ENCODE measurements at regions not wholly inside any gene's neighbourhood (a gene's known extent, or its start where the extent isn't known, plus 50 kb on each side); places are given as distances from the start of the nearest gene placed in this dataset.
"Not testable (repeated sequence)": the region's sequence is repeated elsewhere in the genome, so short reads cannot be mapped to it uniquely, and the experiment has no call there.

- Mint-ChIP-seq H3K9me3 (no peaks in the 10 kb centered on the region), H3K27me3 (peaks cover 46% of the 10 kb centered on the region), H3K4me1 (ENCODE audit: unreplicated experiment) (no peaks in the 10 kb centered on the region), H3K36me3 (no peaks in the 10 kb centered on the region), H3K4me3 (no peak overlapping the region), H3K27ac (no peak overlapping the region)
- DNase-seq (ENCODE audit: extremely low spot score, unreplicated experiment): no peak
- no peak for TF ChIP-seq CTCF (conservative IDR thresholded peaks at IDR 0.05)
These were observed 124.8 kb upstream of the PRKCQ start for GRCh38 chr10:6704896-6705295.

- H3K4me3 Mint-ChIP-seq; H3K4me1 Mint-ChIP-seq (ENCODE audit: unreplicated experiment); DNase-seq (ENCODE audit: extremely low spot score, unreplicated experiment); H3K27ac Mint-ChIP-seq; H3K36me3 Mint-ChIP-seq; H3K9me3 Mint-ChIP-seq: not testable (repeated sequence)
- peaks cover 38% of the 10 kb centered on the region for H3K27me3 Mint-ChIP-seq
These were observed 122.8 kb upstream of the PRKCQ start for GRCh38 chr10:6702833-6703232.

DNA sequence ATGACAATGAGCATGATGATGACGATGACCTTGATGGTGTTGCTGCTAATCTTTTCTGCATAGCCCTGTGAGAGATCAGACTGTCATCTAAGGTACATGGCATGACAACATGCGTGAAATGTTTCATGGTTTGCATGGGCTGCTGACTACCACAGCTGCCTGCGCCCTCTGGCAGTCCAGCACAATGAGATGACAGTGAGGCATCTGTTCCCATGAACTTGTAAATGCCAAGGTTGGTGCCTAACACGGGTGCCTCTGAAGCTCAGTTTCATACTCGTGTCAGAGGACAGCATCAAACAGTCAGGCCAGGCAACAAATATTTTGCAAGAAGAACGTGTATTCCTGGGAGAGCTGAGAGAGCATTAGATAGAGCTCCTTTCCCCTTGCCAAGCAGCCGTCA is 122.0 kb upstream of the PRKCQ start:
- no peak overlapping the region for H3K4me3 Mint-ChIP-seq
- DNase-seq (ENCODE audit: extremely low spot score, unreplicated experiment): no peak
- no peak overlapping the region for H3K27ac Mint-ChIP-seq
- TF ChIP-seq CTCF (conservative IDR thresholded peaks at IDR 0.05): no peak
- H3K4me1 Mint-ChIP-seq (ENCODE audit: unreplicated experiment): no peaks in the 10 kb centered on the region
- H3K9me3 Mint-ChIP-seq: no peaks in the 10 kb centered on the region
- no peaks in the 10 kb centered on the region for H3K36me3 Mint-ChIP-seq
- H3K27me3 Mint-ChIP-seq: peaks cover 32% of the 10 kb centered on the region

- DNase-seq (ENCODE audit: extremely low spot score, unreplicated experiment): no peak
These were observed 121.2 kb upstream of the PRKCQ start for GRCh38 chr10:6701289-6701688.

DNA sequence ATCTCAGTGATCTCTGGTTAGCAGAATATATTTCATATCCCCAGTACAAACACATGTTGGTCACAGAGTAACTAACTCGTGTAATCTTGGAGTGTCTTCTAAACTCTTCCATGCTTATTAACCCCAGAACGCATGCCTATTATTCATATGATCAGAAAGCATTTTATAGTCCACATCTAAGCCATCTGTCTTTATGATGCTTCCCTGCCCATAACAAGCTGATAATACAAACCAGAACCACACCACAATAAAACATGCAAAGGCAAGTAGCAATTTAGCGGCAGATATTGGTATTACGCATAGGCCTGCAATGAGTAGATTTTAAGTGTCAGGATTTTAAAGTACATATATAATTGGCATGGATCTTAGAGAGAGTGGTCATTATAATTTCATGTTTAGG is 120.0 kb upstream of the PRKCQ start:
- peaks cover 27% of the 10 kb centered on the region for H3K27me3 Mint-ChIP-seq
- H3K4me3 Mint-ChIP-seq: no peak overlapping the region
- no peak overlapping the region for H3K27ac Mint-ChIP-seq
- H3K9me3 Mint-ChIP-seq: no peaks in the 10 kb centered on the region
- TF ChIP-seq CTCF (conservative IDR thresholded peaks at IDR 0.05): no peak
- H3K4me1 Mint-ChIP-seq (ENCODE audit: unreplicated experiment): no peaks in the 10 kb centered on the region
- no peaks in the 10 kb centered on the region for H3K36me3 Mint-ChIP-seq
- no peak for DNase-seq (ENCODE audit: extremely low spot score, unreplicated experiment)

More at GRCh38 chr10:6701289-6701688, 121.2 kb upstream of the PRKCQ start:
- H3K36me3 Mint-ChIP-seq: no peaks in the 10 kb centered on the region
- H3K4me1 Mint-ChIP-seq (ENCODE audit: unreplicated experiment): no peaks in the 10 kb centered on the region
- TF ChIP-seq CTCF (conservative IDR thresholded peaks at IDR 0.05): peak; percentile 22
- no peak overlapping the region for H3K4me3 Mint-ChIP-seq
- no peak overlapping the region for H3K27ac Mint-ChIP-seq
- H3K27me3 Mint-ChIP-seq: peaks cover 27% of the 10 kb centered on the region
- no peaks in the 10 kb centered on the region for H3K9me3 Mint-ChIP-seq

- H3K4me3 Mint-ChIP-seq: no peak overlapping the region
- no peak overlapping the region for H3K27ac Mint-ChIP-seq
- DNase-seq (ENCODE audit: extremely low spot score, unreplicated experiment): no peak
- H3K27me3 Mint-ChIP-seq: peaks cover 27% of the 10 kb centered on the region
- no peaks in the 10 kb centered on the region for H3K9me3 Mint-ChIP-seq
- no peaks in the 10 kb centered on the region for H3K36me3 Mint-ChIP-seq
- TF ChIP-seq CTCF (conservative IDR thresholded peaks at IDR 0.05): no peak
- H3K4me1 Mint-ChIP-seq (ENCODE audit: unreplicated experiment): no peaks in the 10 kb centered on the region
These were observed 119.3 kb upstream of the PRKCQ start for GRCh38 chr10:6699336-6699735.

Measured in type B pancreatic cell (in vitro differentiated cells).